Activated B cell treated with CpG ODN at 0.5 μM for 24 hours (primary cell): ENCODE measurements at regions not wholly inside any gene's neighbourhood (a gene's known extent, or its start where the extent isn't known, plus 50 kb on each side); places are given as distances from the start of the nearest gene placed in this dataset.

ENCODE experiments used
- ATAC-seq: fragments of 200-7000 bp; cut with Tn5 transposase; one replicate; pipeline ENCODE4 v1.10.0; 2021; ENCODE audit warnings: low read depth, mild to moderate bottlenecking, moderate library complexity
- CTCF ChIA-PET: fragments of 350-600 bp; sonication (Branson Sonifier 250); formaldehyde crosslinking; loops from one replicate; lab custom pipeline; 2021; ENCODE audit warnings: antibody characterized with exemption; lab: Charles Lee
- POLR2A ChIA-PET: fragments of 350-600 bp; sonication (Branson Sonifier 250); formaldehyde crosslinking; loops from one replicate; lab custom pipeline; 2021; ENCODE audit warnings: antibody characterized with exemption; lab: Charles Lee
- DNase-seq: peaks from one replicate; pipeline ENCODE4 v3.0.0; 2022
- H3K27ac Mint-ChIP-seq: one replicate; pipeline ENCODE4 v1.8.0; 2020; ENCODE audit warnings: mixed read lengths
- H3K27me3 Mint-ChIP-seq: one replicate; pipeline ENCODE4 v1.8.0; 2021; ENCODE audit warnings: mixed read lengths
- H3K36me3 Mint-ChIP-seq: one replicate; pipeline ENCODE4 v1.8.0; 2021; ENCODE audit warnings: low read depth, mixed read lengths
- H3K4me1 Mint-ChIP-seq: one replicate; pipeline ENCODE4 v1.8.0; 2021; ENCODE audit warnings: mixed read lengths
- H3K4me3 Mint-ChIP-seq: one replicate; pipeline ENCODE4 v1.8.0; 2020; ENCODE audit warnings: mild to moderate bottlenecking, mixed read lengths
- H3K9me3 Mint-ChIP-seq: one replicate; pipeline ENCODE4 v1.8.0; 2020; ENCODE audit warnings: mixed read lengths
- CTCF ChIP-seq: fragments of 200-600 bp; IDR thresholded peaks from one replicate; pipeline ENCODE4 v1.8.0; 2022; ENCODE audit warnings: antibody characterized with exemption, mild to moderate bottlenecking
- intact Hi-C: fragments of 100-400 bp; cut with micrococcal nuclease; formaldehyde crosslinking; loops from one replicate; pipeline ENCODE4 v1.15.1; 2024

DNA sequence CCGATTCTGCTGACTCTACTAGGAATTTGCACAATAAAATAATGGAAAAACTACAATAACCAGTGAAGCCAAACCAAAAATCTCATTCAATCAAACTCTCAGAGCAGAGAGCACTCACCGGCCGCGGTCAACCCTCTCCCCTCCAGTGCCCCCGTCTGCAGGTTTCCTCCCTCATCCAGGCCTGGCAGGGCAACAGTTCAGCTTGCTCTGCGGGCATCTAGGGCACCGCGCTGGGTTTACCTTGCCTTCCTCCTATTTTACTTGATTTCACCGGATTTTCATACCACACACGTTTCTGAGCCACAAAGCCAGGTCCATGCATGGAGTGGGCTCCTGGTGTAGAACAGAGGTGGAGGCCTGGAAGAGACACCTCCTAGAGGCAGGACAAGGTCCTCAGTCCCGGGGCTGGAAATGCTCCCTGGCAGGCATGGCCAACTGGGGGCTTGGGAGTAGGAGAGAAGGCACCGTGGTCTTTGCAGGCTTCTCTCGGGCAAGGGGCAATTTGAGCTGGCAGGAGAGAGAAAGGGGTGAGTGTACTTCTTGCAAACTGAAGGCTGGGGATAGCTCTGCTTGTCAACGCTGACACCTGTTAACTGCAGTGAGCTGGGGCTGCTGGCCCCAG lies 938.4 kb downstream of the BRD1 start:
- no peak overlapping the region for H3K4me3 Mint-ChIP-seq
- no peak for TF ChIP-seq CTCF
- CTCF ChIA-PET, result no interaction called here
- H3K27ac Mint-ChIP-seq, result no peak overlapping the region
- no peaks in the 10 kb centered on the region for H3K36me3 Mint-ChIP-seq
- intact Hi-C loops, result no loop called here
- POLR2A ChIA-PET, result no interaction called here
- DNase-seq (no peak), ATAC-seq (no peak)
- no peaks in the 10 kb centered on the region for H3K4me1 Mint-ChIP-seq
- no peaks in the 10 kb centered on the region for H3K9me3 Mint-ChIP-seq
- no peaks in the 10 kb centered on the region for H3K27me3 Mint-ChIP-seq

- no peak for TF ChIP-seq CTCF
- Mint-ChIP-seq H3K36me3 (no peaks in the 10 kb centered on the region), H3K9me3 (no peaks in the 10 kb centered on the region), H3K27me3 (no peaks in the 10 kb centered on the region), H3K27ac (no peak overlapping the region), H3K4me1 (no peaks in the 10 kb centered on the region), H3K4me3 (no peak overlapping the region)
- DNase-seq (no peak), ATAC-seq (no peak)
- ChIA-PET CTCF (no interaction called here), POLR2A (no interaction called here)
- intact Hi-C loops, result no loop called here
These were observed 939.0 kb downstream of the BRD1 start for GRCh38 chr22:48888466-48889208.

DNA sequence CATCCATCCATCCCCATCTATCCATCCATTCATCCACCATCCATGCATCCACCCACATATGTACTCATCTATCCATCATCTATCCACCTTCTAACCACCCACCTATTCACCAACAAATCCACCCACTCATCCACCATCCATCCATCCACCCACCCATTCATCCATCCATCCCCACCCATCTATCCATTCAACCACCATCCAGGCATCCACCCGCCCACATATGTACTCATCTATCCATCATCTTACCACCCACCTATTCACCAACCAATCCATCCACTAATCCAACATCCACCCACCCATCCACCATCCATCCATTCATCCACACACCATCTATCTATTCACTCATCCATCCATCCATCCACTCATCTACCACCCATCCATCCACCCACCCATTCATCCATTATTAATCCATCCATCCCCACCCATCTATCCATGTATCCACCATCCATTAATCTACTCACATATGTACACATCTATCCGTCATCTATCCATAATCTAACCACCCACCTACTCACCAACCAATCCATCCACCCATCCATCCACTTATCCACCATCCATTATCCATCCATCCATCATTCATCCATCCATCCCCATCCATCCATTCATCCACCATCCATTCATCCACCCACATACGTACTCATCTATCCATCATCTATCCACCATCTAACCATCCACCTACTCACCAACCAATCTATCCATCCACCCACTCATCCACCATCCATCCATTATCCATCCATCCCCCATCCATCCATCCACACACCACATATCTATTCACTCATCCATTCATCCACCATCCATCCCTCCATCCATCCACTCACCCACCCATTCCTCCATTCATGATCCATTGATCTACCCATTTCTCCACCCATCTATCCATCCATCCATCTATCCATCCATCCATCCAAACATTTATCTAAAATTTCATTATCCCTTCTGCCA lies 940.0 kb downstream of the BRD1 start:
- POLR2A ChIA-PET, result no interaction called here
- intact Hi-C loops, result no loop called here

DNA sequence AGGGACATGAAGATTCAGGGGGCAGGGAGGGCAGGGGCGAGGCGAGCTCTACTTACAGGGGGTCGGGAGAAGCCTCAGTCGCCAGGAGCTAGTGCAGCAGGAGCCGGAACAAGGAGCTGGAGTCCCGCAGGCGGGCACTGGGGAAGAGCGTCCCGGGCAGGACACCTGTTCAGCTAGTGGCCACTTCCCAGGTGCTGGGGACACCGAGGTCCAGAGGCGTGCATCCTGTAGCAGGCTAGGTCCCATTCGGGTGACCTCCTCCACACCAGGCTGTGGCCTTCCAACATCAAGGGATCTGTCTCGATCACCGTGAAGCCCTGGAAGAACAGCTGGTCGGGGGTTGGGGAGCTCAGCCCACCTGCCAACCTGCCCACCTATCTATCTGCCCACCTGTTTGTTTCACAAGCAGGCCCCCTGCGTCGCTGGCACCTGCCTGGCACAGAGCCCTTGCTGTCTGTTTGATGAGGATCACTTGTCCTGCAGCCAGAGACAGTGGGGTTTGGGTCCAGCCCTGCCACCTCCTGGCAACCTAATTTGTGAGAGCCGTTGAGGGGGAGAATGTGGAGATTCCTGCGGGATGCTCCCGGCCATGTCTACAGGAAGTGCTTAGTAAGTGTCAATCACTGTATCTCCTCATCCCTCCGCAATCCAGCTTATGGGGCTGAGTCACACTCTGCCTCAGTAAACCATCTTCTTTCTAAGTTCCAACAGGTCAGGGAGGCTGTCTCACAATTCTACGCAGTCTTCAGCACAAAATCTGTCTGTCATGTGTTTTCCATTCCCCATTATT lies 940.9 kb downstream of the BRD1 start:
- no peak overlapping the region for H3K27ac Mint-ChIP-seq
- ChIA-PET CTCF (no interaction called here), POLR2A (no interaction called here)

More for the DNA sequence above, 940.0 kb downstream of the BRD1 start:
- DNase-seq (no peak), ATAC-seq (no peak)
- H3K4me1 Mint-ChIP-seq, result no peaks in the 10 kb centered on the region
- CTCF ChIA-PET, result no interaction called here
- TF ChIP-seq CTCF, result no peak
- H3K36me3 Mint-ChIP-seq, result no peaks in the 10 kb centered on the region
- H3K9me3 Mint-ChIP-seq, result no peaks in the 10 kb centered on the region
- H3K27me3 Mint-ChIP-seq, result no peaks in the 10 kb centered on the region
- H3K4me3 Mint-ChIP-seq, result no peak overlapping the region
- H3K27ac Mint-ChIP-seq, result no peak overlapping the region

More for the DNA sequence above, 940.9 kb downstream of the BRD1 start:
- DNase-seq (no peak), ATAC-seq (no peak)
- intact Hi-C loops, result no loop called here
- Mint-ChIP-seq H3K4me1 (no peaks in the 10 kb centered on the region), H3K9me3 (no peaks in the 10 kb centered on the region), H3K36me3 (no peaks in the 10 kb centered on the region), H3K27me3 (no peaks in the 10 kb centered on the region), H3K4me3 (no peak overlapping the region)
- no peak for TF ChIP-seq CTCF
